HG03045 (cell line): ENCODE measurements at regions not wholly inside any gene's neighbourhood (a gene's known extent, or its start where the extent isn't known, plus 50 kb on each side); places are given as distances from the start of the nearest gene placed in this dataset.
A peak's percentile ranks its signal among the peaks of the same experiment; 100 is the strongest.
"Not testable (repeated sequence)": the region's sequence is repeated elsewhere in the genome, so short reads cannot be mapped to it uniquely, and the experiment has no call there.

Source experiments
- ATAC-seq: cut with Tn5 transposase; IDR thresholded peaks from one replicate; pipeline ENCODE4 v1.9.1; 2021; ENCODE audit warnings: mild to moderate bottlenecking, moderate library complexity; ENCODE audit not compliant: unreplicated experiment

DNA sequence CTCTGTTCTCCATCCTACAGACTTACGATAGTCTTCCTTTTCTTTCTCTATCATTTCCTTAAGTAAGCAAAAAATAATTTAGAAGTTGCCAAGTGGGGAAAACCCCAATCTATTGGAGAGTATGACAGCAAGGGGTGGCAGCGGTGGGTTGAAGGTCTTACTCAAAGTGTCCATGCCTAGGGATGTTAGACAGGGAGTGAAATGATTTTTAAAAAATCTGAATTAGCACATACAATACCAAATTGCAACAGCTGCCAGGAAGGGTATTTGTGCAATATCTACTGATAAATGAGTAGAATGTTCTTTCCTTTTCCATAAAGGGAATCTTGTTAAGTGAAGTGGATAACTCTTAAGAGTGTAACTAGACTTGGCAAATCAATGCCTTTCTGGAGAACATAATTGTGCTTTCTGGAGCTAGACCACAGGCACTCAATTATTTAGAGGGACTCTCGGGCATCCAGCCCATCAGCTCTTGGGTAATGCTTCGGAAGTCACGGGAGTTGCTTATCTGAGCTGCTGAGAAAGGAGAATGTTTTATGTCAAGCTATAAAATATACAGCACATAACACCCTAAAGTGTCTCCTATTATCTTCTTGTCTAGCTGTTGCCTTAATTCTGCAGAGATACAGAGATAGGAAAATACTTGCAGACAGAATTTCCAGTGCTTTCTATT, 151.5 kb downstream of the KCNJ2 start:
- ATAC-seq: no peak

DNA sequence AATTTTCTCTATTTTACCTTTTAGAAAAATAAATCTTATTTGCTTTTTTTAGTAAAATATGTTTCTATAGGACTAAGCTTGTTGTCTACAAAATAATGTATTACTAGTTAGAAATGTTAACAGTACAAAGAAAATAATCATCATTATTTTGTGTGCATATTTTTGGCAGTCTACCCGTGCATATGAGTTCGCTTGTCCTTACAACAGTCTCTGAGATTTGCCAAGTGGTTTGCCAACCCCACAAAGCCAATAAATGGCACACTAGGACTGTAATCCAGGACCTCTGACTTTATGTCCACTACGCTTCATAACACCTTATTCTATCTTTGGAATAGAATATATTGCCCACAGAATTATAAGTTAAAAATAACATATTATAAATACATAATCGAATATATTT, 152.0 kb downstream of the KCNJ2 start:
- no peak for ATAC-seq

GRCh38 chr17:70323269-70323668, 153.9 kb downstream of the KCNJ2 start:
- ATAC-seq: no peak

- no peak for ATAC-seq
These were observed 154.7 kb downstream of the KCNJ2 start for GRCh38 chr17:70324031-70324430.

DNA sequence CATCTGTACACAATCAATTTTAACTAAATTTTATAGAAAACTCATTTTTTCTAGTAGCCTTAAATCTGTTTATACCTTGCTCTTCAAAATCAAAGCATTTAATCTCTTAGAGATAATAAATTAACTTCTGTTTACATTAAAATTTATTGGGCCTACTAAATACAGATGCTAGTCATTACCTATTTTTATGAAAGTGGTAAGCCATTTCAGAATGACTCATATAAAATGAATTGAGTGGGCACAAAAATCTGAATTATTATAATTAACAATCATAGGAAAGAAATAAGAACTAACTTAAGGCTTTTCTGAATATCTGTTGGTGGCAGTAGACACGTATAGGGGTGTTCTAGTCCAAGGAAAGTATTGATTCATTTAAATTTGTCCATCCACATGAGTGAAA, 157.9 kb downstream of the KCNJ2 start:
- no peak for ATAC-seq

DNA sequence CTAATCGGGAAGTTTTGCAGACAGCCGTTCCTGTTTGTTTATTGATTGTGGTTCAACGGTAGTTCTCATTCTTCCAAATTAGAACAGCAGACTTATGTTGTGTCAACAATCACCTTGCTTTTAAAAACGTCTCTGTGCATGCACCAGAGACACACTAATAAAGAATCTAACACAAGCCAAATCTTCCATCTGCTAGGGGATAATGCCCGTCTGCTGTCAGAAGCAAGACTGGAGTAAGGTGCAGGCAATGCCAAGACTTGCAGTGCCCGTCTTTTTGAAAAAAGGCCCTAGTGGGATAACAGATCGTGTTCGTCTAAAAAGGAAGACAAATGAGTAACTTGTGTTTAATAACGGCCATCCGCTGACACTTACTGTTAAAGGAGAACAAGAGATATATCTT, 158.4 kb downstream of the KCNJ2 start:
- no peak for ATAC-seq

DNA sequence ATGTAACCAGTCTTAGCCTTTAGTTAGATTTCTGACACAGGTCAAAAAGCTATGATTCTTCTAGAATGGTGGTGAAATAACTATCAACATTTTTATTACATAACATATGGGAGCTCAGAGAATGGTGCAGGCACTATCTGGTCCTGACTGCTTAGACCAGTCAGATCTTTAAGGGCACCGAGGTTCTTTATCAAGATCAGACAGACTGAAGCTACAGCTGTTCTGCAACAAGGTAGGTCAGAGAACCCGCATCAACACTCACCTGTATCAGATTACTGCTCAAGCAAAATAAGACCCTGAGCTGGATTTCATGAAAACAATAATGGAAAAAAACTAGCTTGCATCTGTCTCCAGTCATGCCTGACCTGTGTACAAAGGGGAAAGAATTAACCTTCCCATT, 160.4 kb downstream of the KCNJ2 start:
- no peak for ATAC-seq

DNA sequence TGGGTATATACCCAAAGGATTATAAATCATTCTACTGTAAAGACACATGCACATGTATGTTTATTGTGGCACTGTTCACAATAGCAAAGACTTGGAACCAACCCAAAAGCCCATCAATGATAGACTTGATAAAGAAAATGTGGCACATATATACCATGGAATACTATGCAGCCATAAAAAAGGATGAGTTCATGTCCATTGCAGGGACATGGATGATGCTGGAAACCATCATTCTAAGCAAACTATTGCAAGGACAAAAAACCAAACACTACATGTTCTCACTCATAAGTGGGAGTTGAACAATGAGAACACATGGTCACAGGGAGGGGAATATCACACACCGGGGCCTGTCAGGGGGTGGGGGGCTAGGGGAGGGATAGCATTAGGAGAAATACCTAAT, 161.7 kb downstream of the KCNJ2 start:
- not testable (repeated sequence) for ATAC-seq

DNA sequence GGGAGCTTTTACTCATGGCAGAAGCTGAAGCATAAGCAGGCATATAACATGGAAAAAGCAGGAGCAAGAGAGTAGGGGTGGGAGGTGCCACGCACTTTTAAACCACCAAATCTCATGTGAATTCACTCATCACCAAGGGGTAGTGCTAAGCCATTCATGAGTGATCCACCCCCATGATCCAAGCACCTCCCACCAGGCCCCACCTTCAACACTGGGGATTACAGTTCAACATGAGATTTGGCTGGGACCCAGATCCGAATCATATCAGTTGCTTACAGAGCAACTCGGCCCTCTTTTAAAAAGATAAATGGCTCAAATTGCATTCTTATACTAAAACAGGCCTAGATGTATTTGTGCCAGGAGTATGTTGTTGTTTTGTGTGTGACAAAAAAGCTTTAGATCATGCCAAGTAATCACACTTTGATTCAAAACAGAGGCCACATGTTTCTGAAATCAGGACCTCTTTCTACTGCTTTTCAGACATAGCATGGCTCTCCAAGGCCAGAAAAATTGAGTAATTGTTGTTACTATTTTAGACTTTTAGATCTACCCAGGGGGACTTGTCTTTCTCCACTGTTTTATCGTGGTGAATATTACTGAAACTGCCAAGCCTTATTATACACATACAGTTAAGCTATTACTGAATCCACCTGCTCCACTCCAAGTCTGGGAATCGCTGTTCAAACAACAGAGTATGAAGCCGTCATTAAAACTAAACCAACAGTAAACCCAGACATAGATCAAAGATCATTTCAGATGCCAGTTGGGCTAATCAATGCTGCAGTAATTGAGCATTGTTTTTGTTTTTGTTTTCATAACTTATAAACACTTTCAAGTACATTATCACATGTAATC, 163.3 kb downstream of the KCNJ2 start:
- ATAC-seq: no peak

GRCh38 chr17:70336411-70336810, 167.1 kb downstream of the KCNJ2 start:
- ATAC-seq: no peak

GRCh38 chr17:70338946-70339354, 169.6 kb downstream of the KCNJ2 start:
- ATAC-seq: no peak

DNA sequence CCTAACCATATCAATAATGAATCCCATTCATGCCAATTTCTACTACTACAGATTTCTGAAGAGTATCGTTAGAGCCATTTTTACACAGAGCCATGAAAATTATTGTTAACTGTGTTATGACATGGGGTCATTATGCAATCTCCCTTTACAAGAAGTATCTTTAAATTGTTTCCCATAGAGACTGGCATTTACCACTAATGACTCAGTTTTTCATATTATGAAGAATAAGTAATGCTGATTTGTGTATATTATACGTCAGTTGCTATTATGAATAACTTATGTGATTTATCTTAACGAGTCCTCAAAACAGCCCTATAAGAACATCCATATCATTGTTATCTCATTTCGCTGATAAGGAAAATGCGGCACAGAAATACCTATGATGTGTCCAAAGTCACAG, 173.8 kb downstream of the KCNJ2 start:
- no peak for ATAC-seq

DNA sequence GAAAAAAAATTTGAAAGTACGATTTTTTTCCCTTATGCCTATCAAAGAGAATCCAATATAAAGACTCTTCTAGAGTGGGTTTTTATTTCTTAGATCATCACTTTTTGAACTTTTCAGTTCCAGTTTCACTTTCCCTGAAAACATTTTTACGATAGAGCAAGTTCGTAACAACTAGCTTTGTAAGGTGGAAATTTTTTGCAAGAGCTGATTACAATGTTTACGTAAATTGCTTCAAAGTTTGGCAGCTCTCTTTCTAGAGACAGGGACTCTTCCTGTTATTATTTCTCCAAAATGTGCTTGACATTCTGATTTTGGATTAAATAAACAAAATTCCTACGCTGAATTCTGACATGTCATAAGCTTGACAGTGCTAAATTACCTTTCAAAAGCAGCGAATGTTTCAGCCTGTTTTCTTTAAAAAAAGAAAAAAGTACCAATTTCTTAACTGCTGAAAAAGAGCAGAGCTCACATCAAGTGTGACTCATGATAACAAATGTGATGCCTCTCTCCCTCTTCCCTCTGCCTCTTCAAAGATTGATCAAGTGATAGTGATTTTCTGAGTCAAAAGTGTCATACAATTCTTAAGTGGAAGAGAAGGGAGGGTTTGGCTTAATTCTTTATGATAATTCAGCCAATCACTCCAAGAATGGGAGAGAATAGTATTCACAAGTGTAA, 175.2 kb downstream of the KCNJ2 start:
- ATAC-seq: no peak

DNA sequence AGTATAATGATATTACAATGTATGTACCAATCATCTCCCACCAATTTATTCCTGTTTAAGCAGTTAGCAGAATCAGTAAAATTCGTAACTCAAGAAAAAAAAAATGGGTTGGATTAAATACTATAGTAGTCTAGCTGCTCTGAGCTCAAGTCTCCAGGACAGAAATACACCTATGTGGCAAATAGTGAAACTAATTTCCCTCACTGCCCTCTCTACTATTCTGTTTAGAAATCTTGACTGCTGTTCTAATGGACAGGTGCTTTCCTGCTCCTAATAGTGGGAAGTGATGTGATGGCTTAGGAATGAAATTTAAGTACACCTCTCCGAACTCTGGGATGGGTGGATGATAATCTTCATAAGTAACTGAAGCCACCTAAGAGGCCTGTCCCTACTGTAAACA, 175.7 kb downstream of the KCNJ2 start:
- ATAC-seq: no peak

DNA sequence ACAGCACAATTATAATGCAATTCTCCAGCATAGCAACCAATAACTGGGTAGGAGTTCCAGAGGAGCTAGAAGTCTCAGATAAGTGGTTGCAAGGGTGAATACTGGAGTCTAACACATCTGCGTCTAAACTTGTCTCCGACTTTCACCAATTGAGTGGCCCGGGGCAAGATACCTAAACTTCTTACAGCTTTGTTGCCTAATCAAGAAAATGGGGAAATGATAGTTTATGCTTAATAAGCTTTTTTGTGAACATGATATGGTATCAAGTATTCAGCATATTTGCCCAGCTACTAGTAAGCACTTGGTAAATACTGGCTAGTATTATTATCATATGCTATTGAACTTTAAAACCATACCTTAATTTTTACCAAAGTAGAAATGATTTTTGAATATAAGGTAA, 183.5 kb downstream of the KCNJ2 start:
- ATAC-seq: no peak

DNA sequence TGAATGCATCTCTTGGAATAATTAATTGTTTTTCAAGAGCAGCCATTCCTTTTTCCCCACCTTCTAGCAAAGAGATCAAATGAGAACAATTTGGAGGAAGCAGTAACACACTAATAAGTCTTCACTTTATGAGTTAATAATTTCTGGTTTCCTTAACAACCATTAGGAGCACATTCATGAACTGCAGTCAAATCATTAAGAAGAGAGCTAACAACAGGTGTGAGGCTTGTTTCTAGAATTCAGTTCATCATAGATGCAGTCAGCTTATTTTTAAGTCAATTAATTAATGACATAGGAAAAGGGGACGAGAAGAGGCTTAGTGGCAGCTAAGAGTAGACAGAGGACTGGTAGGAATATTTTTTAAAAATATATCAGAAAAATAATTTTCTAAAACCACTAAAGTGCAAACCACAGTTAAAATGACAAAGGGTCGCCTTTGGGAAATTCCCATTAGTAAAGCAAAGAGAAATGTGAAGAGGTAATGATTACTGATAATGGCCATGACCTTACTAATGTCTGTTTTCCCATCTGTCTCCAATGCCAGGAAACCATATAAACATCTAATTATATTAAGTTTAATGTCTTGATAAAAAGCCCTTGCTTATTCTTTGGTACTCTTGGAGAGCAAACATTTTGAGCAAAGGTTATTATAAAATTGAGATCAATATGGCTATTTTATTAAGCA, 184.2 kb downstream of the KCNJ2 start:
- no peak for ATAC-seq

DNA sequence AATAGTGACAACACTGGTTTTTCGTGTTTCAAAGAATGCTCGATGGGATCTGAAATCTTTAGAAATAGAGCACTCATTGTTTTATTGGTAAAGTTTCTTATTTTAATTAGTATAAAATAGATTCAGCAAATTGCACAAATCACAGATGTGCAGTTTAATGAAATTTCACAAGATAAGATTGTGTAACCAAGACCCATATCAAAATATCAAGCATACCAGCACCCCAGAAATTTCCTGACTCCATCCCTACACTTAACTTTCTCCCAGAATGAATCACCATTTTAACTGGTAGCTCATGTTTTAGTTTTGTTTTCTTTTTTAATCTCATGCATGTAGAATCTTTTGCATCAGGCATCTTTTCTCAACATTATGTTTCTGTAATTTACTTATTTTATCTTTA, 185.9 kb downstream of the KCNJ2 start:
- no peak for ATAC-seq

DNA sequence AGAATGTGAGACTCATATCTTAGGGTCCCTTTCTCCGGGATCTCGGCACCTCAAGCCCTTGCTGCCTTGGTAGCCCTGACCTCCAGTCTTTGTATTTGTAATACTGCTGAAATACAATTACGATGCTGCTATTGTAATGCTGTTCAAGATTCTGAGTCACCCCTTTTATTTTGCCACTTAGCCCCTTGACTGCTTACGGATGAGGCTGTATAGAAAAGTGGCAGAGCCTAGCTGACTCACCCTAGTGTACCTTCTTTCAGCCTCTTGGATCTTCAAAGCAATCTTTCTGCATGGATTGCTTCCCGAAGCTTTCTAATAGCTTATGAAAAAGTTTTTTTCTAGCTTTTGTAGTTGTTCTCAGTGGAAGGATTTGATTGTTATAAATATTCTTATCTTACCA, 187.9 kb downstream of the KCNJ2 start:
- no peak for ATAC-seq

DNA sequence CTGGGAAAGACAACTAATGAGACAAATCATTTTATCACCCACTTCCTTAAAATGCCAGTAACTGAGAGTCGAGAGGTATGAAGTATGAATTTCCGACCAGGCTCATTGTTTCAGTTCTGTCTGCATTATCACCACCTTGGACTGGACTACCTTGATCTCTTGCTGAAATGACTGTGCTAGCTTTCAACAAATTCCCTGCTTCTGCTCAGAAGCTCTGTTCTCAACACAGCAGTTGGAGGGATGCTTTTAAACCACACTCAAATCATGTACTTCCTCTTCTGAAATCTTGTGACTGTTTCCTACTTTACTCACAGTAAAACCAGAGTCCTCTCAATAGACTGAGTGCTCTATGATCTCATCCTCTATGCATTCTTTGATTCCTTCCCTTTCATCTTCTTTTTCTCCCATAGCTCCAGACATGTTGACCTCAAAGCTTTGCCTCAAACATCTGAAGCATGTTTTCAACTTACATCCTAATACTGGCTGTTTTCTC, 195.8 kb downstream of the KCNJ2 start:
- ATAC-seq: peak; percentile 52

DNA sequence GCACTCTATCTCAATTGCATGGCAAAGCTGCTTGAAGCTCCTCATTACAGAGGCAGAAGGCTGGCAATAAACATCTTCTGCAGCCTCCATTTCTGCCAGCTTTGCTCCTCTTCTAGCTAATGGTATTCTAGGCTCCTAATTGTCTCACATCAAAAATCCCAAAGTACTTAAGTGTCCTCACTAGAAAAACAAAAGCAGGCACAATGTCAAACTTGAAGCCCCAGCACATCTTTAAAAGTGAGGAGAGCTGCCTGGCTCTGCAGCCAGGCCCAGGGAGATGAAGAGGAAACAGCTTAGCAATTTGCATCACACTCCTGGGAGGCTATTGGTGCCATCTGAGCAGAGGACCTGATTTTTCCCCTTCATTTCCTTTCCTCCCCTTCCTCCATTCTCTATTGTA, 197.1 kb downstream of the KCNJ2 start:
- ATAC-seq: no peak

- no peak for ATAC-seq
These were observed 198.7 kb downstream of the KCNJ2 start for GRCh38 chr17:70368011-70368410.
